Endodermal cell (in vitro differentiated cells): ENCODE measurements at regions not wholly inside any gene's neighbourhood (a gene's known extent, or its start where the extent isn't known, plus 50 kb on each side); places are given as distances from the start of the nearest gene placed in this dataset.
A peak's percentile ranks its signal among the peaks of the same experiment; 100 is the strongest.

ENCODE experiments used
- DNase-seq: peaks from one replicate; pipeline ENCODE4 v3.0.0-alpha.2; 2017
- H3K27ac ChIP-seq: 2 replicates; pipeline ENCODE4 v1.5.1; 2013; ENCODE audit warnings: mild to moderate bottlenecking, low read depth, low read length, moderate library complexity
- H3K27me3 ChIP-seq: 2 replicates; pipeline ENCODE4 v1.6.1; 2013; ENCODE audit warnings: mild to moderate bottlenecking, low read length, moderate library complexity; ENCODE audit not compliant: insufficient read depth, control insufficient read depth, poor library complexity, severe bottlenecking
- H3K36me3 ChIP-seq: 2 replicates; pipeline ENCODE4 v1.7.0; 2013; ENCODE audit warnings: mild to moderate bottlenecking, low read length, moderate library complexity; ENCODE audit not compliant: control insufficient read depth, insufficient read depth
- H3K4me1 ChIP-seq: one replicate; pipeline ENCODE4 v1.7.0; 2013; ENCODE audit warnings: low read length; ENCODE audit not compliant: control insufficient read depth, insufficient read depth
- H3K4me3 ChIP-seq: 2 replicates; pipeline ENCODE4 v1.5.1; 2013; ENCODE audit warnings: mild to moderate bottlenecking, low read length, moderate library complexity
- H3K9ac ChIP-seq: 2 replicates; pipeline ENCODE4 v1.6.1; 2013; ENCODE audit warnings: mild to moderate bottlenecking, low read length, moderate library complexity; ENCODE audit not compliant: poor library complexity, severe bottlenecking; ENCODE audit errors: extremely low read depth
- H3K9me3 ChIP-seq: 2 replicates; pipeline ENCODE4 v1.6.1; 2013; ENCODE audit warnings: mild to moderate bottlenecking, low read length, moderate library complexity; ENCODE audit not compliant: control insufficient read depth
- H3K27ac Mint-ChIP-seq: 2 replicates; pipeline ENCODE4 v1.8.0; 2020; ENCODE audit warnings: mixed read lengths
- H3K27me3 Mint-ChIP-seq: 2 replicates; pipeline ENCODE4 v1.8.0; 2021; ENCODE audit warnings: mild to moderate bottlenecking, mixed read lengths; ENCODE audit not compliant: insufficient read depth
- H3K36me3 Mint-ChIP-seq: 2 replicates; pipeline ENCODE4 v1.8.0; 2020; ENCODE audit warnings: low read depth, mixed read lengths
- H3K4me1 Mint-ChIP-seq: 2 replicates; pipeline ENCODE4 v1.8.0; 2020; ENCODE audit warnings: mixed read lengths
- H3K4me3 Mint-ChIP-seq: 2 replicates; pipeline ENCODE4 v1.8.0; 2020; ENCODE audit warnings: mild to moderate bottlenecking, moderate library complexity, mixed read lengths
- H3K9me3 Mint-ChIP-seq: 2 replicates; pipeline ENCODE4 v1.8.0; 2020; ENCODE audit warnings: mild to moderate bottlenecking, mixed read lengths
- WGBS, 2 experiments: methylation state at CpG; one replicate each; pipeline versions ENCODE4 v1.1.5 to v1.1.7; 2013; ENCODE audit warnings: missing lambda C conversion rate in 2 of 2, mixed read lengths in 1 of 2; ENCODE audit not compliant: insufficient coverage in 1 of 2, insufficient read length in 1 of 2; 5-methylcytosine and 5-hydroxymethylcytosine counted together
- TF ChIP-seq, protein P1 (sequence below): fragments of 200-600 bp; sonication (generic); conservative IDR thresholded peaks from 2 replicates; pipeline ENCODE4 v1.5.0; 2021; ENCODE audit warnings: antibody characterized with exemption, mild to moderate bottlenecking

DNA sequence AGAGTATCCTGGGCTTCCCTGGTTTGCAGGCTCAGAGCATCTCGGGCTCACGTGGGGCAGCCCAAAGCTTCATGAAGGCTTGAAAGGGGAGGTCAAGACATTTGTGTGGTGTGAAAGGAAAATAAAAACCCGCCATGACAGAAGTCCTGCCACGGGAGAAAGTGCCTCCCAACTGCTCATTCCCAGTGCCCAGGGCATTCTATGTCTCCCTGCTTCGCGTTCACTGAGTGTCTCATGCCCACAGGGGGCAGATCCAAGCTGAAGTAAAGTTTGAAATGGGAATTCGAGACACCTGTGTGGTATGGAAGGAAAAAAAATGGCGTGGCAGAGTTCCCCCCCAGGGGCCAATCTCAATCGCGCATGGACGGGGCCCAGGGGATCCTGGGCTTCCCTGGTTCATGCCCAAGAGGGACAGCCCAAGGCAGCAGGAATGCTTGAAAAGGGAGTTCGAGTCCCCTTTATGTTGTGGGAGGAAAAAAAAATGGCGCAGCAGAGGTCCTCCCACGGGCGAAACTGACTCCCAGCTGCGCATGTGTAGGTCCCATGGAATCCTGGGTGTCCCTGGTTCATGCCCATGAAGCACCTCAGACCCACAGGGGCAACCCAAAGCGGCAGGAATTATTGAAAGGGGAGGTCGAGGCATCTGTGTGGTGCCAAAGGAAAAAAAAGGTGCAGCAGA lies 576.7 kb downstream of the ALG10 start:
- no peaks in the 10 kb centered on the region for H3K27me3 Mint-ChIP-seq
- H3K9ac ChIP-seq, result no peak overlapping the region
- TF ChIP-seq, protein P1, sequence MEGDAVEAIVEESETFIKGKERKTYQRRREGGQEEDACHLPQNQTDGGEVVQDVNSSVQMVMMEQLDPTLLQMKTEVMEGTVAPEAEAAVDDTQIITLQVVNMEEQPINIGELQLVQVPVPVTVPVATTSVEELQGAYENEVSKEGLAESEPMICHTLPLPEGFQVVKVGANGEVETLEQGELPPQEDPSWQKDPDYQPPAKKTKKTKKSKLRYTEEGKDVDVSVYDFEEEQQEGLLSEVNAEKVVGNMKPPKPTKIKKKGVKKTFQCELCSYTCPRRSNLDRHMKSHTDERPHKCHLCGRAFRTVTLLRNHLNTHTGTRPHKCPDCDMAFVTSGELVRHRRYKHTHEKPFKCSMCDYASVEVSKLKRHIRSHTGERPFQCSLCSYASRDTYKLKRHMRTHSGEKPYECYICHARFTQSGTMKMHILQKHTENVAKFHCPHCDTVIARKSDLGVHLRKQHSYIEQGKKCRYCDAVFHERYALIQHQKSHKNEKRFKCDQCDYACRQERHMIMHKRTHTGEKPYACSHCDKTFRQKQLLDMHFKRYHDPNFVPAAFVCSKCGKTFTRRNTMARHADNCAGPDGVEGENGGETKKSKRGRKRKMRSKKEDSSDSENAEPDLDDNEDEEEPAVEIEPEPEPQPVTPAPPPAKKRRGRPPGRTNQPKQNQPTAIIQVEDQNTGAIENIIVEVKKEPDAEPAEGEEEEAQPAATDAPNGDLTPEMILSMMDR, result no peak
- peak; percentile 28 for DNase-seq
- no peak overlapping the region for H3K4me3 Mint-ChIP-seq
- H3K27ac Mint-ChIP-seq, result no peak overlapping the region
- H3K4me3 ChIP-seq, result no peak overlapping the region
- peaks cover 80% of the 10 kb centered on the region for H3K9me3 ChIP-seq
- H3K36me3 ChIP-seq, result no peaks in the 10 kb centered on the region
- H3K4me1 Mint-ChIP-seq, result no peaks in the 10 kb centered on the region
- H3K4me1 ChIP-seq, result no peaks in the 10 kb centered on the region
- WGBS, 2 experiments, result 71 to 75% methylated on average over 11 to 18 of the region's 18 CpGs
- H3K27me3 ChIP-seq, result no peaks in the 10 kb centered on the region
- peaks cover 100% of the 10 kb centered on the region for H3K9me3 Mint-ChIP-seq
- H3K27ac ChIP-seq, result no peak overlapping the region
- H3K36me3 Mint-ChIP-seq, result peaks cover 15% of the 10 kb centered on the region

DNA sequence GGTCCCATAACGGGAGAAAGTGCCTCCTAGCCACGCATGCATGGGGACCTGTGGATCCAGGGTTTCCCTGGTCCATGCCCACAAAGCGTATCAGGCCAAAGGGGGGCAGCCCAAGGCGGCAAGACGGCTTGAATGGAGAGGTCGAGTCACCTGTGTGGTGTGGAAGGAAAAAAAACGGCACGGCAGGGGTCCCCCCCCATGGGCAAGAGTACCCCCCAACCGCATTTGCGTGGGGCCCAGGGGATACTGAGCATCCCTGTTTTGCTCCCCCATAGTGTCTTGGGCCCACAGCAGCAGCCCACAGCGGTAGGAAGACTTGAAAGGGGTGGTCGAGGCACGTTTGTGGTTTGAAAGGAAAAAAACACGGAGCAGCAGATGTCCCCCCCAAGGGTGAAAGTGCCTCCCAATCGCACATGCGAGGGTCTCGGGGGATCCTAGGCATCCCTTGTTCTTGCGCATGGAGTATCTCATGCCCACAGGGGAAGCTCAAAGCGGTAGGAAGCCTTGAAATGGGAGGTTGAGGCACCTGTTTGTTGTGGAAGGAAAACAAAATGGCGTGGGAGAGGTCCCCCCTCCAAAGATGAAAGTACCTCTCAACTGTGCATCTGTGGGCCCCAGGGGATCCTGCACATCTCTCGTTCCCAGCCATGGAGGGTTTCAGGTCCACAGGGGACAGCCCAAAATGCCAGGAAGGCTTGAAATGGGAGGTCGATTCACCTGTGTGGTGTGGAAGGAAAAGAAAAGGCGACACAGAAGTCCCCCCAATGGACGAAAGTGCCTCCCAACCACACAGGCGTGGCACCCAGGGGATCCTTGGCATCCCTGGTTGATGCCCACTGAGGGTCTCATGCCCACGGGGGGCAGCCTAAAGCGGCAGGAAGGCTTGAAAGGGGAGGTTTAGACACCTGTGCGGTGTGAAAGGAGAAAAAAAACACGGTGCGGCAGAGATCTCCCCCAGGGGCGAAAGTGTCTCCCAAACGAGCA lies 577.5 kb downstream of the ALG10 start:
- TF ChIP-seq, protein P1, result no peak
- Mint-ChIP-seq H3K27ac (no peak overlapping the region), H3K27me3 (no peaks in the 10 kb centered on the region), H3K4me3 (no peak overlapping the region), H3K9me3 (peaks cover 100% of the 10 kb centered on the region), H3K4me1 (no peaks in the 10 kb centered on the region), H3K36me3 (peaks cover 15% of the 10 kb centered on the region)
- peak; percentile 26 for DNase-seq
- no peaks in the 10 kb centered on the region for H3K36me3 ChIP-seq
- H3K9ac ChIP-seq, result no peak overlapping the region
- H3K27ac ChIP-seq, result no peak overlapping the region
- no peak overlapping the region for H3K4me3 ChIP-seq
- no peaks in the 10 kb centered on the region for H3K27me3 ChIP-seq
- 73 to 82% methylated on average over 9 to 32 of the region's 32 CpGs for WGBS, 2 experiments
- H3K4me1 ChIP-seq, result no peaks in the 10 kb centered on the region
- peaks cover 72% of the 10 kb centered on the region for H3K9me3 ChIP-seq

DNA sequence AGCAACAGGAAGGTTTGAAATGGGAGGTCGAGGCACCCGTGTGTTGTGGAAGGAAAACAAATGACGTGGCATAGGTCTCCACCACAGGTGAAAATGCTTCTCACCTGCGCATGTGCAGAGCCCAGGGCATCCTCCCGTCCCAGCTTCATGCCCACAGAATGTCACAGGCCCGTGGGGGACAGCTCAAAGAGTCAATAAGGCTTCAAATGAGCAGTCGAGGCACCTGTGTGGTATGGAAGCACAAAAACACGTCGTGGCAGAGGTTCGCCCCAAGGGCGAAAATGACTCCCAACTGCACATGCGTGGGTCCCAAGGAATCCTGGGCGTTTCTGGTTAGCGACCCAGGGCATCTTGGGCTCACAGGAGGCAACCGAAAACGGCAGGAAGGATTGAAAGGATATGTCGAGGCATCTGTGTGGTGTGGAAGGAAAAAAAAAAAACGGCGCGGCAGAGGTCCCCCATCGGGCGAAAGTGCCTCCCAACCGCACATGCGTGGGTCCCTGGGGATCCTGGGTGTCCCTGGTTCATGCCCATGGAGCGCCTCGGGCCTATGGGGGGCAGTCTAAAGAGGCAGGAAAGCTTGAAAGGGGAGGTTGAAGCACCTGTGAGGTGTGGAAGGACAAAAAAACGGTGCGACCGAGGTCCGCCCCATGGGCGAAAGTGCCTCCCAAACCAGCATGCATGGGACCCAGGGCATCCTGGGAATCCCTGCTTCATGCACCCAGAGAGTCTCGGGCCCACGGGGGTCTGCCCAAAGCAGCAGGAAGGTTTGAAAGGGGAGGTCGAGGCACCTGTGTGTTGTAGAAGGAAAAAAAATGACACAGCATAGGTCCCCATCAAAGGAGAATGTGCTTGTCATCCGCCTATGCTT lies 578.5 kb downstream of the ALG10 start:
- Histone ChIP-seq H3K4me3 (no peak overlapping the region), H3K36me3 (no peaks in the 10 kb centered on the region), H3K27me3 (no peaks in the 10 kb centered on the region), H3K9me3 (peaks cover 62% of the 10 kb centered on the region), H3K9ac (no peak overlapping the region), H3K27ac (no peak overlapping the region), H3K4me1 (no peaks in the 10 kb centered on the region)
- Mint-ChIP-seq H3K9me3 (peaks cover 100% of the 10 kb centered on the region), H3K27me3 (no peaks in the 10 kb centered on the region), H3K4me3 (no peak overlapping the region), H3K36me3 (peaks cover 11% of the 10 kb centered on the region), H3K27ac (no peak overlapping the region), H3K4me1 (no peaks in the 10 kb centered on the region)
- 55 to 72% methylated on average over 14 to 35 of the region's 35 CpGs for WGBS, 2 experiments
- DNase-seq, result no peak
- TF ChIP-seq, protein P1, result no peak
